Muscle of back (tissue), 3 donors: ENCODE measurements at regions not wholly inside any gene's neighbourhood (a gene's known extent, or its start where the extent isn't known, plus 50 kb on each side); places are given as distances from the start of the nearest gene placed in this dataset.

Experiments
- DNase-seq, 3 donors: peaks; one replicate each; pipeline versions ENCODE4 v3.0.0 to v3.0.0-alpha.2; 2013

DNA sequence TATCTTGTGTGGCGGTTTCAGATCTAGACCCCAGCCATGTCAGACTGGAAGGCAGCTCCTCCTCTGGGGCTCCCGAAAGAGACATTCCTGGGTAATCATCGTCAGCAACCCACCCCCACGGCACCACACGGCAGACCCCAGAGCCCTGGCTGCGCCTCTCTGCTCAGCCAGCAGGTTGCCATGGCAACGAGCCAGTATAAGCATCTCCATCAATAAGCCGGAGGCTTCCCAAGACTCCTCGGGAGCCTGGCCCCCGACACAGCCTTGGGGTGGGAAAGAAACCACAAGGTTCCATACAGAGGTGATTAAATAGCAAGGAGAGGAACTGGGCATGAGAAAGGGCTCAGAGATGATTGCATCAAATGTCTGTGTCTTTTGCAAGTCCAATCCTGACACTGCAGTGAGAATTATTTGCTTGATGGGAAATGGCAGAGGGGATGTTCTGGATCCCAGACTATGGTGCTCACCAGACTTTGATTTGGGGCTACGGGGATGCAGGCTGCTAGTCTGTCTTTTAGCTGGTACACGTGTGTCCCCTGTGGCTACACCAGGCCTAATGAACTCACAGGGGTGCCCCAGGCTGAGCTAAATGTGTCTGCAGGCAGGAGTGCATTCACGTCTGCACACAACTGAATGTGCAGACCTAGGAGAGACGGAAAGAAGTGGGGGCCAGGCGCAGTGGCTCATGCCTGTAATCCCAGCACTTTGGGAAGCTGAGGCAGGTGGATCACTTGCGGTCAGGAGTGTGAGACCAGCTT lies 320.5 kb upstream of the TNRC6C start:
- peak in 1 of 3 donors; percentile 23 for DNase-seq

DNA sequence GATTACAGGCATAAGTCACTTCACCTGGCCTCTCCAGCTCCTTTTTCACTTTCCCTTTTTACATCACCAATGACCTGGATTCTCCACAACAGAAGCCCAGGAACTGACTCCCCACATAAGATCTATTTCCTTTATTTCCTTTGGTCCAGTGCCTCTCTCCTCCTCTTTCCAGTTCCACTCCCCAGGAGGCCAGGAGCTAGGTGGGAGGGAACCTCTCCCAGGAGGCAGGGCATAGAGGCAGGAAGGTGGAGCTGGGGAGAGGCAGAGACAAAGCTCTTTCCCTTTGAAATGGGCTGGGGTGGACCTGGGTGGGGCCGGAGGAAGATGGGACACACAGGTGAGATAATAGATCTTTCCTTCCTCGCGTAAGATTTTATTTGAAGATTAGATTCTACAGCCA lies 318.3 kb upstream of the TNRC6C start:
- DNase-seq: no peak

DNA sequence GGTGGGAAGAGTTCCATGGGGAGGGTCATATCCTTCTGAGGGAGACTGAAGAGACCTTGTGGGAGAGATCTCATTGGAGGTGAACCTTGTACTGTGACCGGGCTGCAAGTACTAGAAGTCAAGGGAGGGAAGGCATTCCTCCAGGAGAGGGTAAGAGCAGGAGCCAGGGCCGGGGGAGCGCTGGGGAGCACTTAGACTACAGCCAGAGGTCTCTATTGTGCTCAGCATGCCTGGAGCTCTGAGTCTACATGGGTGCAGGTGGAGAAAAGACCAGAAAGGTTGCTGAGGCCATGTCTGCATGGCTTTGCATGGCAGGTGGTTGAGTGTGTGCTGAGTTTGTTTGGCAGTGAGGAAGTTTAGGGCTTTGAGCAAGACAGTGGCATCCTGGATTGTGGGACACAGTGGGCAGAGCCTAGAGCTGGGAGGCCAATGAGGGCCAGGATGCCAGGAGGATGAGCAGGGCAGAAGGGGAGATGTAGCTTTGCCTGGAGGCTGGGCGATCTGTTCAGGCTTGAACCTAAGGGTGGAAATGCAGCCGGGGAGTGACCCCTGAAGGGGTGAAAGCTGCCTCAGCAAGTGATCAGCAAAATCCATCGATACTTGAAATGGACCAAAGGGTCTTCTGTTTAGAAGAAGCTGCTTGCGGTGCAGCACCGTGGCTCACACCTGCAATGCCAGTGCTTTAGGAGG lies 317.4 kb upstream of the TNRC6C start:
- DNase-seq: no peak

DNA sequence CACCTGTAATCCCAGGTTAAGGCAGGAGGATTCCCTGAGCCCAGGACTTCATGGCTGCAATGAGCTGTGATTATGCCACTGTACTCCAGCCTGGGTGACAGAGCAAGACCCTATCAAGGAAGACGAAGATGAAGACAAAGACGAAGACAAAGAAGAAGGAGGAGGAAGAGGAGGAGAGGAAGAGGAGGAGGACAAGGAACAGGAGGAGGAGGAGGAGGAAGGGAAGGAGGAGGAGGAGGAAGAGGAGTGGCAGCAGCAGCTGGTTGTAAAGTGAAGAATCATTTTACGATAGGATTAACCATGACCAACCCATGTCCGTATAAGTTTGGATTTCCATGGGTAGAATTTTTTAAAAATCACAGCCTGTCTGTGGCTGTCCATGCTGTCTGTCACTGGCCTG lies 316.8 kb upstream of the TNRC6C start:
- no peak for DNase-seq

DNA sequence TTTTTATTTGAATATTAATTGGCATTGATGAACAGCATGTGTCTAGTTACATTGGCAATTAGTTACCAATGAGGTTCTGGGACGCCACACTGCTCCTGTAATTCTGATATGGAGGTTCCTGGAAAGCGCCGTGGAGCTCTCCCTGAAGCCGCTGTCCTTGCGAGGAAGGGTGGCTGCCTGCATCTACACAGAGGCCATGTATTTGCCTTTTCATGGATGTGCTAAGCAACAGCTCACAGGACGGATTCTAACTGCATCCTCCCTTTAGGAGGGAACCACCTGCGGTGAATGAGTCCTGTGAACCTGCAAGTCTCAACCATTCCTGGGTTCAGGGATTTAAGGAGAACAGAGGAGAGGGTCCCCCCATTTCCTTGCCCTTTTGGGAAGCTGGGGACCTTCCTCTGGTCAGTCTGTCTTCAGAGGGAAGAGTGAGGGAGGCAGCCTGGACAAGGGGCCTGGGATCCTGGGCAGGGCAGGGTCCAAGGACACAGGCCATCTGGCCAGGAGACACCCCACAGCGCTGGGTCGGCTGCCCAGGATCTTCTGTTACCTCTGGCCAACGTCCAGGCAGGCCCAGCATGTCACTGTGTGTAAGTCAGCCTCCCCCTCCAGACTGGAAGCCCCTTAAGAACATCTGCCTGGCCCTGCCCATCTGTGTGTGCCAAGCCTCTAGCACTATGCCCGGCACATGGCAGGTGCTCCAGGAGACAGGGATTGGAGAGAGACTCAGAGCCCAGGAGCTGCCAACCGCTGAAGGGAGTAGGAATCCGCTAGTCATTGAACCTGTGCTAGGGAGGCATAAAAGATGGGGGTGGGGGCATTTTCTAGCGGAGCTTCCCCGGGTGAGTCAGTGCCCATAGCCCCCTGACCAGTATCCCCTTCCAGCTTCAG lies 314.1 kb upstream of the TNRC6C start:
- DNase-seq: no peak

DNA sequence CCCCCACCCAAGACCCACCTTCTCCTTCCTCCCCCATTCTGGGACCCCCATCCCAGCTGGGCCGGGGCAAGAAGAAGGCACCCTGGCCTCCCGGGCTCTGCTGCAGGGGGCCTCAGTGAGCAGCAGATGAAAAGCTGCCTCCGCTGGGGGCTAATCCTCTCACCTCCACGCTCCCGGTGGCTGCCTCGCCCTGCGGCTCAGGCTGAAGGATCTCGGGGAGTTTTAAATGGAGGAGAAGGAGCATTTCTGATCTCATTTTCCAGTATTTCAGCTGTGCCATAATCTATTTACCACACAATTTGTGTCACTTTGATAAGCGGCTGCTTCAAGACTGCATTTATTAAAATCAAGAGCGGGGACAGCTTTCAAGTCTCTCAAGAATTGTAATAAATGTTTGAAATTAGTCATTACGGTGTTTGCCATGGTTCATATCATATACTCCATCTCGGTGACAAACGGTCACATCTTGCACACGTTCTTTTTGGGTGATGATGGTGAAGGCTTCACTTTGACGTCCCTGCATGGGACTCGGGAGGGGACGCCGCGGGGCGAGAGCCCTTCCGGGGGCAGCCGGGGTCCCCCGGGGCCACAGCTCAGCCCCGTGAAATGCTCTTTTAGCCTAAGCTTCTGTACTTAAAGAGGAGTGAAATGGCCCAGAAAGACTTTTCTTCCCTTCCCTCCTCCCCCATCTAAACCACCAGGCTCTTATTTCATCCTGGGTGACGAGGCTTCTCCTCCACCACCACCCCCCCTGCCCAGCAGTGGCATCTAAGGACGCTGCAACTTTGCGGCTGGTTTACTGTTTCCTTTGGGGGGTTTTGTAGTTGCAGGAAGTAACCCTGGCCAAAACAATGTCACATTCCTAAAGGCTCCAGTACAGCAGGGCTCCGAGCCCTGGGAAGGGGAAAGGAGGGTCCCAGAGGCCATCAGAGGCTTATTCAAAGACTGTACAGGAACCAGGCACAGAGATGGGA lies 313.1 kb upstream of the TNRC6C start:
- DNase-seq: peak in 1 of 3 donors; percentile 12

DNA sequence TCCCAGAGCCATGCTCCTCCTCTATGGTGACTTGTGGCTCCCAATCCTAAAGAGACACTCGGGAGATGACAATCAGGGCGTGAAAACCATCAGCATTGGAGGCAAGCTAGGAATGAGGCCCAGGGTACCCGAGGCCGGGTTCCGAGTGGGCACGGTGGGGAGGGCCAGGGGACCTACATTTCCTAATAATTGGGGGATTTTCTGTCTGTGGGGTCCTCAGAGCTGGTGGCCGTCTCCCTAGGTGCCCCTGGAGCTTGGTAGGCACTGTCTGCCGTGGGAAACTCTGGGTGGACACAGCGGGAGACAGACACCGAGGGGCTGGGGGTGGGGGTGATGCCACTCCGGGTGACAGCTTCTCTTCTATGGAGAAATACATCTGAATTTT lies 312.5 kb upstream of the TNRC6C start:
- no peak for DNase-seq

DNA sequence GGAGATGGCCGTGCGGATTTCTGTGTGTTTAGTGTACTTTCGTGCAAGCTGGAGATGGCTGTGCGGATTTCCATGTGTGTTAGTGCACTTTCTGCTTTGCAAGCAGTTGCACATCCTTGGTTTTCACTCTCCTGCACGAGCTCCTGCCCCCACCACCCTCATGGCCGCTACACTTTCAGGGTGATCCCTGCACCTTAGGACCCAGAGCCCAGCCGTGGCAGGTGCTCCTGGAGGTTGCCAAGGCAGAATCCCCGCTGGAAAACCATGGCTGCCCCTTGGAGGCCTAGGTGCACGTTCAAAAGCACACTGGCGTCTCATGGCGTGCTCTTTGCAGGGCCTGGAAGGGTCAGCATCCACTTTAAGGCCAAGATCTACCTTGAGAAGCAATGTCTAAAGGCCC lies 311.0 kb upstream of the TNRC6C start:
- DNase-seq: no peak

DNA sequence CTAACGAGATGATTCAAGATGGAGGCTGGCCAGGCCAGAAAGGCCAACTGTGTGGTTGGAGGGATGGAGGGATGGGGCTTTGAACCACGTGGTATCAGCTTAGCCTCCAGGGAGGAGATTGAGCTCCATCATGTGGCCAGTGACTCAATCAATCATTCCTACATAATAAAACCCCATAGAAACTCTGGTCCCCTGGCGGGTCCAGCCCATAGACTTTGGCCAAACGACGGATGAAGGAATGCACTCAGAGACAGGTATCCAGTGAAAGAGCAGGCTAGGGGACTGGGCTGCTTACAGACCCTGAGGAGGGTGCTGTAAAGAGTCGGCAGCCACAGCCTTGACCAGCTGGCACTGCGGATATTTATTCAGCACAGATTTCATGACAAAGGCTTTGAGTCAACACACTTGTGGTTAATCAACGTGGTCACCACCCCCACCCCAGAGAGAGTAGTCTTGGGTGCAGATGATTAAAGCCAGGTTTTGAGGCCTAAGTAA lies 308.7 kb upstream of the TNRC6C start:
- DNase-seq: no peak

DNA sequence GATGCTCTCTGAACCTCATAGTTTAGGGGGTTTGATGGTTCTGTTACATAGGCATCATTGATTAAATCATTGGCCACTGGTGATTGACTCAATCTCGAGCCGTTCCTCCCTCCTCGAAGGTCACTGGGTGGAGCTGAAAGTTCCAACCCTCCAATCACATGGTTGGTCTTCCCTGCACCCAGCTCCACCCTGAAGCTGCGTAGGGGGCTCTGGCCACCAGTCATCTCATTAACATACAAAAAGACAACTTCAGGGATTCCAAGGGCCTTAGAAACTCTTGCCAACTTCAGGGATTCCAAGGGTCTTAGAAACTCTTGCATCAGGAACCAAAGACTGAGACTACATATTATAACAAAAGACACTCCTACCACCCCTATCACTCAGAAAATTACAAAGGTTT lies 306.5 kb upstream of the TNRC6C start:
- DNase-seq: no peak

DNA sequence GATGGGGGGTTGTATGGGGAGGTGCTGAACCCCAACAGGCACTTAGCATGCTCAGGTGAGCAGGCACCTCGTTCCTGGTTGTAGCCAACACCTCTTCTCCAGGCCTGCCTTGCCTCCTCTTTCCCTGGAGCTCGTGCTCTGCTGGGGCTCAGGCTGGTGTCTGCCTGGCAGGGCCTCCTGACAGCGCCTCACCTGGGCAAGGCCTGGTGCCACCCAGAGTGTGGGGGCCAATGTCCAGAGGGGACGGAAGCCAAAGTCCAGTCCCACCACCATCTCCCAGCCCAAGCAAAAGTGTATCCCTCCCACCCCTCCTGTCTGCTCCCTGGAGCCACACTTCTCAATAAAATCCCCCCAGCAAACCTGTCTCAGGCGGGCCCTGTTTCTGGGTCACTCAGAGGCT lies 304.2 kb upstream of the TNRC6C start:
- DNase-seq: no peak

DNA sequence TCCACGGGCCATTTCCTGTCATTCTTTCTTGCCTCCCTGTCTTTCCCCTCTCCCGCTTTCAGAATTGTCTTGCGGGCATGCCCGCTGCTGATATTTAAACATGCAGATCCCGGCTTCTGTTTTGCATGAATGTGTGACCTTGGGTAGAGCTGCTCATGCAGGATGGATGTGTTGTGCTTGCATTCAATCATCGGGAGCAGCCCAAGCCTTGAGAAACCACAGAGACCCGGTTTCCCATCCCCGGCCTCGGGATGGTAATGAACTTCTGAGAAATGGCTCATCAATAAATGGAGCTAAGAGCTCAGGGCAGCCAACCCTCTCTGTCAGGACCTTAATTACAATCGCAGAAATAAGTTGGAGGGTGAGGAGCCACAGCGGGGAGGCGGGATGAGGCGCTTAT lies 303.7 kb upstream of the TNRC6C start:
- no peak for DNase-seq

DNA sequence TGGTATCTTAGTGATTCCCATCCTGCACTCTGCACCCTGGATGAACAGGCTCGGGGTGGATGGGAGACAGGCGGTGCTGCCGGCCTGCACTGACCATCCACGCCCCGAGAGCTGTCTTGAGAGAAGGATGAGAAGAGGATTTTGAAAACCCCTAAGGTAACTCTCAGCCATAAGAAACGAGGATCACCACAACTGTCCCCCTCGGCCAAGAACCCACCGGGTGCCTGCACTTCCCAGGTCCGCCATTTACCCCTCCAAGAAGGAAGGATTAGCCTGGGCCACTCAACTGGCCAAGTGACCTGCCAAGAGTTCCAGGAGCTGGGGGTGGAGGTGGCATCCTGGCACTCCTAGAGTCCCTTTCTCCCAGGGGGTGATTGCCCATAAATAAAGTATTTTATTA lies 302.4 kb upstream of the TNRC6C start:
- no peak for DNase-seq

DNA sequence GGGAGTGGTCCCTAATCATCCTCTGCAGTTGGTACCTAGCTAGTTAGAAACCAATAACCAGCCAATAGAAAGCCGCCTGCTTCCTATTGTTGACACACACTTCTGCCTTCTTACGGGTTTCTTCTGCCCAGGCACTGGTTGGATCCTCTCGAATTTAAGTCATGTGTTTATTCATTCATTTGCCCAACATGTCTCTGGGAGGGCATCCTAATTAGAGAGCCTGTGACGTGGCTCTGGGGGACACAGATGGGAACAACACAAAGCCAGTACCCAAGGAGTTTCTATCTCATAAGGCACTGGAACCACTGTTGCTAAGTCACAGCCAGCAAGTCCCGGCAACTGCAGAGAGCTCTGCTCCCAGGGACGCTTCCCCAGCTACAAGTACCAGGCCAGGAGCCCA lies 300.7 kb upstream of the TNRC6C start:
- no peak for DNase-seq

DNA sequence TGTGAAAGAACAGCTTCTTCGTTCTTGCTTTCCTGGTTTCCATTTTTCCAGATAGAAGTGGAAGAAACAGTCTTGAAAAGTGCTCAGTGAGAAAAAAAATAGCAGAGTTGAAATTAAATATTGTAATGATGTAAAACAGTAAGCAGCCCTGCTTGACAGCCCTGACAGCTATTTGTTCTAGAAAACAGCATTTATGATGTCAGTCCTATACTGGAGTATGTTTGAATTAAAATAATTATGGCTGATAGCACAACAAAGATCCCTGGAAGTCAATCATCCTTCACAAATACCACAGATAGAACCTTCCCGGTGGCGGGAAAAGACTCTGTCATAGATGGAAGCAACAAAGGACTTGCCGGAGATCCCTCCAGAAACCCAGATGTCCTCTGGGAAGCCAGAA lies 298.0 kb upstream of the TNRC6C start:
- no peak for DNase-seq

DNA sequence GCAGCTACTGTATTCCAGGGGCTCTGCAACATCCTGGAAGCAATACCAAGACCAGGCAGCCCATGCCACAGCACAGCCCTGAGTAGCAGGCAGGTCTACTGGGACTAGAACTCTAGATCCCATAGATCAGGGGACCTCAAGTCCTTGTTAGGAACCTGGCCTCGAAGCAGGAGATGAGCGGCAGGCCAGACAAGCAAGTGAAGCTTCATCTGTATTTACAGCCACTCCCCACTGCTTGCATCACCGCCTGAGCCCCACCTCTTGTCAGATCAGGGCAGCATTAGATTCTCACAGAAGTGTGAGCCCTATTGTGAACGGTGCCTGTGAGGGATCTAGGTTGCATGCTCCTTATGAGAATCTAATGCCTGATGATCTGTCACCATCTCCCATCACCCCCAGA lies 295.7 kb upstream of the TNRC6C start:
- no peak for DNase-seq

DNA sequence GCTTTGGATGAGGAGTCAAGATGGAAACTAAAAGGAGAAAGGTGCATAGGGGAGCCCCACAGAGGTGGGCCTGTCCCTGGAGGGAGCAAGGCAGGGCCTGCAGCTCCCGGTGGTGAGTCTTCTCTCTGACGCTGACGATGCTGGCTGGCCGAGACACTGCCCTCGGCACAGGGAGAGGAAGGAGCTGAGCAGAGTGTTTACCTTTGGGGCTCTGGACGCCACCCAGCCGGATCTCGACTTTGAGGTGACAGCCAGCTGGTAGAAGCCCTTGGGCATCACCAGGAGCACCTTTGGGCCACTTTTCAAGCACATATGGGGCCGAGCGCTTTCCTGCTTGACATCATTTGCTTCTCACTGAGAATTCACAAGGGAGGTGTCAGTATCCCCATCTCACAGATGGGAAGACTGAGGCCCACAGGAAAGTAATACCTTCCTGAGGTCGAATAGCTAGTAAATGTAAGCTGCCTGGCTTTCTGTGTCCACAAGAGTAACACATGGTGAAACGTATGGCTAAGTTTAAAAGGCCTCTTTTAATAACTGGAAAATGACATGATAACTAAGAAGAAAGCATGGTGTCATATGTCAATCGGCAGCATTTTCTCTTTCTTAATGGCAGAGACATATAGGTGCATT lies 294.3 kb upstream of the TNRC6C start:
- no peak for DNase-seq

DNA sequence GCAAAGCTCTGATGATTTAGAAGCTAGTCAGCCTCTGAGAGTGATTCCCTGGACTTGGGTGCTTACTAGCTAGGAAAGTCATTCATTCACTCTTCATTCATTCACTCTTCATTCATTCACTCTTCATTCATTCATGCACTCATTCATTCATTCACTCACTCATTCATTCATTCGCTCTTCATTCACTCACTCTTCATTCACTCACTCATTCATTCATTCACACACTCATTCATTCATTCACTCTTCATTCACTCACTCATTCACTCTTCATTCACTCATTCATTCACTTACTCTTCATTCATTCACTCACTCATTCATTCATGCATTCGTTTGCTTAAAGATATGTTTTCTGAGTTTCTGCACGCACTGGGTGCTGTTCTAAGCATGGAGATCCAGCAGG lies 292.7 kb upstream of the TNRC6C start:
- DNase-seq: no peak

DNA sequence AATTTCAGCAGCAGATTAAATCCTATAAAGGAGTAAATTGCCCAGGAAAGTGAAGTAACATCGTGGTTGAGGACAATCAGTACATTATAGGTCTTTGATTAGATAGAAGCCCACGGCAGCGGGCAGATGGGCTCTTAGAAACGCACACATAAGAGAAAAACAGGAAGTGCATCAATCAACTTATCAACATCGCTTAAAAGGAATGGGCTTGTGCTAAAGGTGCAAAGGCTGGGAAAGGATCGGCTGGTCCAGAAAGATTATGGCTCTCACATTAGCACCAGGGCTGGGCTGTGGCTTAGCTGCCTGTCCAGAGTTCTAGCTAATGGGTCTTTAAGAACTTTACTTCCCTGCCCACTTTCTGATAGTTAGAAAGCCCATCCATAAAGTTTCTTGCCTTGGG lies 292.0 kb upstream of the TNRC6C start:
- no peak for DNase-seq

DNA sequence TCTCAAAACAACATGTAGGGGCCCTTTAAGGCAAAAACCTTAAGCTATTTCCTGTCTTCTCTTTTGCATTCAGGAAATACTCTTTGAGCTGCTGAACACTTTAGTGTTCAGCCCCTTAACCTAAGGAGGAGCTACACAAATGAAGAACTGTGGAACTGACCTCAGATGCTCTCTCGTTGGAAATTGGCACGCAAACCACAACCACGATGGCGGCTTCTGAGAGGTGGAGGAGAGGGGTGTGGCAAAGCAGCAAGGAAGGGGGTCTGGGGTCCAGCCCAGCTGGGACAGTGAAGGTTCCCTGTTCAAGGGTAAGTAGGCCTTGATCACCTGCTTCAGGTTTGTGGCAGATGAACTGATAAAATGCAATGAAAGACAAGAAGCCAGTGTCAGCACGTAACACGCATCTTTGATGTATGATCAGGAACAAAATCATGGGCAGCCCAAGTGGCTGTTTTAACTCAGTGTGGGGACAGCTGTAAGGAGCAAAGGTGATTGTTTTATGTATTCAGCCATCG lies 291.6 kb upstream of the TNRC6C start:
- no peak for DNase-seq

DNA sequence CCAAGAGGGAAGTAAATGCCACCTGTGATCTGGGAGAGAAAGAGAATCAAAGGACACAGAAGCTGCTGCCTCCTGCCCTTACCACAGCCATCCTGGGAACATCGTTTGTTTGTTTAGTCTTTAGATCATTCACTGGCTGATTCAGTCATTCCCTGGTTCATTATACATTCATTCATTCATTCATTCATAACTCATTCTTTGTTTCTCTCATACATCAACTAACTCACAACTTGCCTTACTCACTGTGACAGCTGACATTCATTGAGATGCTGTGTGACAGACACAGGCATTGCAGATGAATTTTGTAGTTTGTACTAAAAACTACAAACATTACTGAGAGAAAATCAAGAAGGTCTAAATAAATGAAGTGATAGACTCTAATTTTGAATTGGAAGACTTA lies 291.0 kb upstream of the TNRC6C start:
- DNase-seq: no peak
